BE2C (cell line): ENCODE measurements at regions not wholly inside any gene's neighbourhood (a gene's known extent, or its start where the extent isn't known, plus 50 kb on each side); places are given as distances from the start of the nearest gene placed in this dataset.

Experiments used
- DNase-seq: peaks from one replicate; pipeline ENCODE4 v3.0.0-alpha.2; 2020
- H3K27me3 ChIP-seq: fragments of 250-450 bp; sonication (Bioruptor Pico); 2 replicates; pipeline ENCODE4 v1.5.1; 2020; ENCODE audit warnings: mild to moderate bottlenecking
- H3K36me3 ChIP-seq: fragments of 250-450 bp; sonication (Bioruptor Pico); 2 replicates; pipeline ENCODE4 v1.5.1; 2020; ENCODE audit warnings: mild to moderate bottlenecking
- H3K4me1 ChIP-seq: fragments of 250-450 bp; sonication (Bioruptor Pico); 2 replicates; pipeline ENCODE4 v1.5.1; 2020
- H3K4me3 ChIP-seq: 2 replicates; pipeline ENCODE4 v1.5.1; 2011; ENCODE audit warnings: low read depth, low read length
- H3K9me3 ChIP-seq: fragments of 250-450 bp; sonication (Bioruptor Pico); 2 replicates; pipeline ENCODE4 v1.5.1; 2020
- CTCF ChIP-seq: IDR thresholded peaks from 2 replicates; pipeline ENCODE4 v1.5.1; 2012; ENCODE audit warnings: mild to moderate bottlenecking, low read depth, low read length

GRCh38 chr11:133713844-133714243 is 131.5 kb downstream of the SPATA19 start:
- no peaks in the 10 kb centered on the region for H3K4me1 ChIP-seq
- TF ChIP-seq CTCF: no peak
- no peak overlapping the region for H3K4me3 ChIP-seq
- peaks cover 57% of the 10 kb centered on the region for H3K27me3 ChIP-seq
- no peaks in the 10 kb centered on the region for H3K36me3 ChIP-seq
- no peaks in the 10 kb centered on the region for H3K9me3 ChIP-seq
- no peak for DNase-seq

GRCh38 chr11:133713406-133713805 is 131.9 kb downstream of the SPATA19 start:
- H3K27me3 ChIP-seq: peaks cover 61% of the 10 kb centered on the region
- no peak overlapping the region for H3K4me3 ChIP-seq
- no peak for DNase-seq
- no peak for TF ChIP-seq CTCF
- no peaks in the 10 kb centered on the region for H3K36me3 ChIP-seq
- no peaks in the 10 kb centered on the region for H3K4me1 ChIP-seq
- H3K9me3 ChIP-seq: no peaks in the 10 kb centered on the region

- Histone ChIP-seq H3K4me3 (no peak overlapping the region), H3K9me3 (no peaks in the 10 kb centered on the region), H3K27me3 (peaks cover 59% of the 10 kb centered on the region), H3K36me3 (no peaks in the 10 kb centered on the region), H3K4me1 (no peaks in the 10 kb centered on the region)
- TF ChIP-seq CTCF: no peak
- no peak for DNase-seq
Observed at GRCh38 chr11:133712051-133712560, 133.2 kb downstream of the SPATA19 start.

GRCh38 chr11:133711545-133711944 is 133.8 kb downstream of the SPATA19 start:
- Histone ChIP-seq H3K27me3 (peaks cover 53% of the 10 kb centered on the region), H3K9me3 (no peaks in the 10 kb centered on the region), H3K4me3 (no peak overlapping the region), H3K36me3 (no peaks in the 10 kb centered on the region), H3K4me1 (no peaks in the 10 kb centered on the region)
- no peak for TF ChIP-seq CTCF
- DNase-seq: no peak

GRCh38 chr11:133710681-133711240 is 134.6 kb downstream of the SPATA19 start:
- Histone ChIP-seq H3K9me3 (no peaks in the 10 kb centered on the region), H3K36me3 (no peaks in the 10 kb centered on the region), H3K4me1 (no peaks in the 10 kb centered on the region), H3K27me3 (peaks cover 45% of the 10 kb centered on the region), H3K4me3 (no peak overlapping the region)
- TF ChIP-seq CTCF: no peak
- no peak for DNase-seq

- no peaks in the 10 kb centered on the region for H3K36me3 ChIP-seq
- H3K9me3 ChIP-seq: no peaks in the 10 kb centered on the region
- no peak for TF ChIP-seq CTCF
- H3K4me1 ChIP-seq: no peaks in the 10 kb centered on the region
- peaks cover 44% of the 10 kb centered on the region for H3K27me3 ChIP-seq
- no peak for DNase-seq
- H3K4me3 ChIP-seq: no peak overlapping the region
Observed at GRCh38 chr11:133710241-133710640, 135.1 kb downstream of the SPATA19 start.
